HL-60 (cell line): ENCODE measurements at regions not wholly inside any gene's neighbourhood (a gene's known extent, or its start where the extent isn't known, plus 50 kb on each side); places are given as distances from the start of the nearest gene placed in this dataset.

Experiments used
- GABPA ChIP-seq: IDR thresholded peaks from 2 replicates; pipeline ENCODE4 v1.6.1; 2012; ENCODE audit warnings: low read depth
- POLR2AphosphoS5 ChIP-seq: IDR thresholded peaks from 2 replicates; pipeline ENCODE4 v1.6.1; 2012; ENCODE audit warnings: low read depth
- SPI1 ChIP-seq: IDR thresholded peaks from 2 replicates; pipeline ENCODE4 v1.6.1; 2012; ENCODE audit warnings: low read depth, mild to moderate bottlenecking, borderline replicate concordance
- TF ChIP-seq, protein P1 (sequence below): IDR thresholded peaks from one replicate; pipeline ENCODE4 v1.5.1; 2011; ENCODE audit warnings: low read length, control low read depth, inconsistent platforms; ENCODE audit not compliant: insufficient read depth
- TF ChIP-seq, protein P2 (sequence below): IDR thresholded peaks from 2 replicates; pipeline ENCODE4 v1.6.1; 2012; ENCODE audit warnings: low read depth; ENCODE audit not compliant: insufficient replicate concordance

DNA sequence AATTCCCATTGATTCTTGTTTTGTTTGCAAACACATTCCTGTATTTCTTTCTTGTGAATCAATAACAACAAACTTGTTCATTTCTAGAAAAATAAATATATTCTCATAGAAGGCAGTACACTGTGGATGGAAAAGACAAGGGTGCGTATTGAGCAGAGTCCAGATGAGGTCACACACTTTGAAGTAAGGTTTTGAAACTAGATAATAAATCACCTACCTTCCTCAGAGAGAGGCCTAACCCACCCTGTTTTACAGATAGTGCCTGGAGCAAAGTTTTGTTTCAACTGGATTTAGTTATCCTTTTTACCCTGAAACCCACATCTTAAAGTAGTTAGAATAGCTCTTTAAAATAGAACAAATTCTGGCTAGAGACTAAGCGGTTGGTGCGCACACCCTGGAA lies 137.1 kb upstream of the PIEZO2 start:
- TF ChIP-seq, protein P1, sequence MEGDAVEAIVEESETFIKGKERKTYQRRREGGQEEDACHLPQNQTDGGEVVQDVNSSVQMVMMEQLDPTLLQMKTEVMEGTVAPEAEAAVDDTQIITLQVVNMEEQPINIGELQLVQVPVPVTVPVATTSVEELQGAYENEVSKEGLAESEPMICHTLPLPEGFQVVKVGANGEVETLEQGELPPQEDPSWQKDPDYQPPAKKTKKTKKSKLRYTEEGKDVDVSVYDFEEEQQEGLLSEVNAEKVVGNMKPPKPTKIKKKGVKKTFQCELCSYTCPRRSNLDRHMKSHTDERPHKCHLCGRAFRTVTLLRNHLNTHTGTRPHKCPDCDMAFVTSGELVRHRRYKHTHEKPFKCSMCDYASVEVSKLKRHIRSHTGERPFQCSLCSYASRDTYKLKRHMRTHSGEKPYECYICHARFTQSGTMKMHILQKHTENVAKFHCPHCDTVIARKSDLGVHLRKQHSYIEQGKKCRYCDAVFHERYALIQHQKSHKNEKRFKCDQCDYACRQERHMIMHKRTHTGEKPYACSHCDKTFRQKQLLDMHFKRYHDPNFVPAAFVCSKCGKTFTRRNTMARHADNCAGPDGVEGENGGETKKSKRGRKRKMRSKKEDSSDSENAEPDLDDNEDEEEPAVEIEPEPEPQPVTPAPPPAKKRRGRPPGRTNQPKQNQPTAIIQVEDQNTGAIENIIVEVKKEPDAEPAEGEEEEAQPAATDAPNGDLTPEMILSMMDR: no peak
- TF ChIP-seq POLR2AphosphoS5: no peak
- no peak for TF ChIP-seq SPI1
- TF ChIP-seq, protein P2, sequence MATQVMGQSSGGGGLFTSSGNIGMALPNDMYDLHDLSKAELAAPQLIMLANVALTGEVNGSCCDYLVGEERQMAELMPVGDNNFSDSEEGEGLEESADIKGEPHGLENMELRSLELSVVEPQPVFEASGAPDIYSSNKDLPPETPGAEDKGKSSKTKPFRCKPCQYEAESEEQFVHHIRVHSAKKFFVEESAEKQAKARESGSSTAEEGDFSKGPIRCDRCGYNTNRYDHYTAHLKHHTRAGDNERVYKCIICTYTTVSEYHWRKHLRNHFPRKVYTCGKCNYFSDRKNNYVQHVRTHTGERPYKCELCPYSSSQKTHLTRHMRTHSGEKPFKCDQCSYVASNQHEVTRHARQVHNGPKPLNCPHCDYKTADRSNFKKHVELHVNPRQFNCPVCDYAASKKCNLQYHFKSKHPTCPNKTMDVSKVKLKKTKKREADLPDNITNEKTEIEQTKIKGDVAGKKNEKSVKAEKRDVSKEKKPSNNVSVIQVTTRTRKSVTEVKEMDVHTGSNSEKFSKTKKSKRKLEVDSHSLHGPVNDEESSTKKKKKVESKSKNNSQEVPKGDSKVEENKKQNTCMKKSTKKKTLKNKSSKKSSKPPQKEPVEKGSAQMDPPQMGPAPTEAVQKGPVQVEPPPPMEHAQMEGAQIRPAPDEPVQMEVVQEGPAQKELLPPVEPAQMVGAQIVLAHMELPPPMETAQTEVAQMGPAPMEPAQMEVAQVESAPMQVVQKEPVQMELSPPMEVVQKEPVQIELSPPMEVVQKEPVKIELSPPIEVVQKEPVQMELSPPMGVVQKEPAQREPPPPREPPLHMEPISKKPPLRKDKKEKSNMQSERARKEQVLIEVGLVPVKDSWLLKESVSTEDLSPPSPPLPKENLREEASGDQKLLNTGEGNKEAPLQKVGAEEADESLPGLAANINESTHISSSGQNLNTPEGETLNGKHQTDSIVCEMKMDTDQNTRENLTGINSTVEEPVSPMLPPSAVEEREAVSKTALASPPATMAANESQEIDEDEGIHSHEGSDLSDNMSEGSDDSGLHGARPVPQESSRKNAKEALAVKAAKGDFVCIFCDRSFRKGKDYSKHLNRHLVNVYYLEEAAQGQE: no peak
- no peak for TF ChIP-seq GABPA
